ENCODE measurements at regions not wholly inside any gene's neighbourhood (a gene's known extent, or its start where the extent isn't known, plus 50 kb on each side); places are given as distances from the start of the nearest gene placed in this dataset.

- no peaks in the 10 kb centered on the region for H3K79me1 ChIP-seq (ENCODE audit: low read length)
- H3K9ac ChIP-seq (ENCODE audit: low read length) = no peak overlapping the region
- H3K4me1 ChIP-seq (ENCODE audit: control insufficient read depth in 1 of 2, insufficient read depth in 2 of 2, low read length in 2 of 2) = no peaks in the 10 kb centered on the region
- H2AFZ ChIP-seq (ENCODE audit: insufficient read depth, low read length, poor library complexity) = no peak overlapping the region
- no CpG with 5 or more reads among the region's 1 CpG for WGBS (ENCODE audit: extremely low coverage, insufficient coverage, insufficient read length)
- no peaks in the 10 kb centered on the region for H3K79me2 ChIP-seq (ENCODE audit: control insufficient read depth, insufficient read depth, low read length, poor library complexity)
- no peak overlapping the region for H2BK120ac ChIP-seq (ENCODE audit: insufficient read depth, low read length, poor library complexity)
- no peak overlapping the region for H2AK5ac ChIP-seq (ENCODE audit: low read length)
- H3K23ac ChIP-seq (ENCODE audit: low read length) = no peak overlapping the region
- no peak overlapping the region for H3K14ac ChIP-seq (ENCODE audit: low read length)
- no peak overlapping the region for H2BK12ac ChIP-seq (ENCODE audit: low read length)
- no peak overlapping the region for H3K4ac ChIP-seq (ENCODE audit: low read depth, low read length)
- H3K18ac ChIP-seq (ENCODE audit: low read length) = no peak overlapping the region
- no peak overlapping the region for H4K91ac ChIP-seq (ENCODE audit: low read depth, low read length)
- DNase-seq = no peak
- no peaks in the 10 kb centered on the region for H3K36me3 ChIP-seq (ENCODE audit: control insufficient read depth in 1 of 2, insufficient read depth in 2 of 2, low read length in 2 of 2)
- no peaks in the 10 kb centered on the region for H3K27me3 ChIP-seq (ENCODE audit: insufficient read depth, low read length)
- H2BK5ac ChIP-seq (ENCODE audit: low read depth, low read length, poor library complexity) = no peak overlapping the region
- H3K27ac ChIP-seq (ENCODE audit: low read depth, low read length) = no peak overlapping the region
- no peaks in the 10 kb centered on the region for H3K9me3 ChIP-seq (ENCODE audit: insufficient read depth, low read depth, low read length)
- H3K4me3 ChIP-seq (ENCODE audit: low read depth, low read length) = no peak overlapping the region
- no peak overlapping the region for H4K8ac ChIP-seq (ENCODE audit: low read depth, low read length)
- H3K4me2 ChIP-seq (ENCODE audit: low read length) = no peak overlapping the region
- no peak overlapping the region for H4K12ac ChIP-seq (ENCODE audit: low read depth, low read length)
Observed at GRCh38 chr3:147313513-147313912, 92.8 kb downstream of the ZIC4 start.

GRCh38 chr3:147312786-147313280 lies 93.5 kb downstream of the ZIC4 start:
- no CpG with 5 or more reads among the region's 2 CpGs for WGBS (ENCODE audit: extremely low coverage, insufficient coverage, insufficient read length)
- Histone ChIP-seq H3K9me3 (ENCODE audit: insufficient read depth, low read depth, low read length) (no peaks in the 10 kb centered on the region), H4K91ac (ENCODE audit: low read depth, low read length) (no peak overlapping the region), H3K27ac (ENCODE audit: low read depth, low read length) (no peak overlapping the region), H3K36me3 (ENCODE audit: control insufficient read depth in 1 of 2, insufficient read depth in 2 of 2, low read length in 2 of 2) (no peaks in the 10 kb centered on the region), H3K4ac (ENCODE audit: low read depth, low read length) (no peak overlapping the region), H3K79me1 (ENCODE audit: low read length) (no peaks in the 10 kb centered on the region), H3K23ac (ENCODE audit: low read length) (no peak overlapping the region), H2AK5ac (ENCODE audit: low read length) (no peak overlapping the region), H2AFZ (ENCODE audit: insufficient read depth, low read length, poor library complexity) (no peak overlapping the region), H3K4me2 (ENCODE audit: low read length) (no peak overlapping the region), H2BK5ac (ENCODE audit: low read depth, low read length, poor library complexity) (no peak overlapping the region), H3K79me2 (ENCODE audit: control insufficient read depth, insufficient read depth, low read length, poor library complexity) (no peaks in the 10 kb centered on the region), H3K9ac (ENCODE audit: low read length) (no peak overlapping the region), H3K18ac (ENCODE audit: low read length) (no peak overlapping the region), H3K4me1 (ENCODE audit: control insufficient read depth in 1 of 2, insufficient read depth in 2 of 2, low read length in 2 of 2) (no peaks in the 10 kb centered on the region), H4K8ac (ENCODE audit: low read depth, low read length) (no peak overlapping the region), H2BK120ac (ENCODE audit: insufficient read depth, low read length, poor library complexity) (no peak overlapping the region), H3K27me3 (ENCODE audit: insufficient read depth, low read length) (no peaks in the 10 kb centered on the region), H3K14ac (ENCODE audit: low read length) (no peak overlapping the region), H2BK12ac (ENCODE audit: low read length) (no peak overlapping the region), H4K12ac (ENCODE audit: low read depth, low read length) (no peak overlapping the region), H3K4me3 (ENCODE audit: low read depth, low read length) (no peak overlapping the region)
- no peak for DNase-seq

GRCh38 chr3:147311716-147312115 lies 94.6 kb downstream of the ZIC4 start:
- H2AFZ ChIP-seq (ENCODE audit: insufficient read depth, low read length, poor library complexity) = no peak overlapping the region
- DNase-seq = no peak
- no peaks in the 10 kb centered on the region for H3K4me1 ChIP-seq (ENCODE audit: control insufficient read depth in 1 of 2, insufficient read depth in 2 of 2, low read length in 2 of 2)
- no peak overlapping the region for H3K18ac ChIP-seq (ENCODE audit: low read length)
- no peak overlapping the region for H3K9ac ChIP-seq (ENCODE audit: low read length)
- H3K4ac ChIP-seq (ENCODE audit: low read depth, low read length) = no peak overlapping the region
- no peak overlapping the region for H4K12ac ChIP-seq (ENCODE audit: low read depth, low read length)
- H3K4me3 ChIP-seq (ENCODE audit: low read depth, low read length) = no peak overlapping the region
- no peak overlapping the region for H3K14ac ChIP-seq (ENCODE audit: low read length)
- no peak overlapping the region for H2BK5ac ChIP-seq (ENCODE audit: low read depth, low read length, poor library complexity)
- no peak overlapping the region for H3K27ac ChIP-seq (ENCODE audit: low read depth, low read length)
- no peaks in the 10 kb centered on the region for H3K36me3 ChIP-seq (ENCODE audit: control insufficient read depth in 1 of 2, insufficient read depth in 2 of 2, low read length in 2 of 2)
- WGBS (ENCODE audit: extremely low coverage, insufficient coverage, insufficient read length) = no CpG with 5 or more reads among the region's 2 CpGs
- no peak overlapping the region for H4K8ac ChIP-seq (ENCODE audit: low read depth, low read length)
- no peaks in the 10 kb centered on the region for H3K27me3 ChIP-seq (ENCODE audit: insufficient read depth, low read length)
- H2BK12ac ChIP-seq (ENCODE audit: low read length) = no peak overlapping the region
- H2AK5ac ChIP-seq (ENCODE audit: low read length) = no peak overlapping the region
- H3K79me2 ChIP-seq (ENCODE audit: control insufficient read depth, insufficient read depth, low read length, poor library complexity) = no peaks in the 10 kb centered on the region
- no peaks in the 10 kb centered on the region for H3K79me1 ChIP-seq (ENCODE audit: low read length)
- no peak overlapping the region for H3K23ac ChIP-seq (ENCODE audit: low read length)
- no peak overlapping the region for H3K4me2 ChIP-seq (ENCODE audit: low read length)
- no peak overlapping the region for H4K91ac ChIP-seq (ENCODE audit: low read depth, low read length)
- H3K9me3 ChIP-seq (ENCODE audit: insufficient read depth, low read depth, low read length) = no peaks in the 10 kb centered on the region
- H2BK120ac ChIP-seq (ENCODE audit: insufficient read depth, low read length, poor library complexity) = no peak overlapping the region

DNA sequence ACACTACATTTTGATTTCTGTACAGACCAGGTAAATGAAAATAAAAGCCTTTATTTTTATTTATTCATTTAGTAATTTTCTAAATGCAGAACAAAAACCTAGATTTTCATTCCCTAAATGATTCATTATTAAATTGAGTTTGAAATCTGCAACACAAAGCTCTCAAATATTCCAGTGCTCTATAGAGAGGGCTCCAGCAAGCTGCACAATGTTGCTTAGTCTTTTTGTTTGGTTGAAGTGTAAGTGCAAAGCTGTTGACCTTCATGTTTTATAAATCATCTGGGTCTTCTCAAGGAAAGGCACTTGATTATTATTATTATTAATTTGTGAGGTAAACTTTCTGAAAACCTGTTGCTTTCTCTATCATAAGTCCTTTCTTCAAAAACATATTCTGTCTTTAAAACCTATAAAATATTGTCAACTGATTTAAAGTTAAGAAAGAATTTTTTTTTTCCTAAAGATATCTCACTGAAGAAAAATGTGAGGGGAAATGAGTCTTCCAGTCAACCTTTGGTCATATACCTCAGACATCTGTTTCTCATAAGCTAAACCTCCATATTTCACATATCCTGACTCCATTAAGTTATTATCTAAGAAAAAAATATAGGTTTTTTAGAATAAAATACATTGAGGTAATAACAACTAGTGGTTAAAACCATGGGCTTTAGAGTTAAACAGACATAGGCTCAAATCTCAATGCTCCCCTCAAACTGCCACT lies 100.7 kb downstream of the ZIC4 start:
- Histone ChIP-seq H3K14ac (ENCODE audit: low read length) (no peak overlapping the region), H3K4me1 (ENCODE audit: control insufficient read depth in 1 of 2, insufficient read depth in 2 of 2, low read length in 2 of 2) (no peaks in the 10 kb centered on the region), H2AFZ (ENCODE audit: insufficient read depth, low read length, poor library complexity) (no peak overlapping the region), H2AK5ac (ENCODE audit: low read length) (no peak overlapping the region), H3K27ac (ENCODE audit: low read depth, low read length) (no peak overlapping the region), H3K36me3 (ENCODE audit: control insufficient read depth in 1 of 2, insufficient read depth in 2 of 2, low read length in 2 of 2) (no peaks in the 10 kb centered on the region), H2BK5ac (ENCODE audit: low read depth, low read length, poor library complexity) (no peak overlapping the region), H3K4me3 (ENCODE audit: low read depth, low read length) (no peak overlapping the region), H3K79me2 (ENCODE audit: control insufficient read depth, insufficient read depth, low read length, poor library complexity) (no peaks in the 10 kb centered on the region), H3K23ac (ENCODE audit: low read length) (no peak overlapping the region), H3K9ac (ENCODE audit: low read length) (no peak overlapping the region), H3K9me3 (ENCODE audit: insufficient read depth, low read depth, low read length) (no peaks in the 10 kb centered on the region), H3K4me2 (ENCODE audit: low read length) (no peak overlapping the region), H4K8ac (ENCODE audit: low read depth, low read length) (no peak overlapping the region), H3K27me3 (ENCODE audit: insufficient read depth, low read length) (no peaks in the 10 kb centered on the region), H4K12ac (ENCODE audit: low read depth, low read length) (no peak overlapping the region), H4K91ac (ENCODE audit: low read depth, low read length) (no peak overlapping the region), H3K4ac (ENCODE audit: low read depth, low read length) (no peak overlapping the region), H3K79me1 (ENCODE audit: low read length) (no peaks in the 10 kb centered on the region), H3K18ac (ENCODE audit: low read length) (no peak overlapping the region), H2BK120ac (ENCODE audit: insufficient read depth, low read length, poor library complexity) (no peak overlapping the region), H2BK12ac (ENCODE audit: low read length) (no peak overlapping the region)
- no peak for DNase-seq
